ENCODE measurements at regions not wholly inside any gene's neighbourhood (a gene's known extent, or its start where the extent isn't known, plus 50 kb on each side); places are given as distances from the start of the nearest gene placed in this dataset.
"Not testable (repeated sequence)": the region's sequence is repeated elsewhere in the genome, so short reads cannot be mapped to it uniquely, and the experiment has no call there.

DNA sequence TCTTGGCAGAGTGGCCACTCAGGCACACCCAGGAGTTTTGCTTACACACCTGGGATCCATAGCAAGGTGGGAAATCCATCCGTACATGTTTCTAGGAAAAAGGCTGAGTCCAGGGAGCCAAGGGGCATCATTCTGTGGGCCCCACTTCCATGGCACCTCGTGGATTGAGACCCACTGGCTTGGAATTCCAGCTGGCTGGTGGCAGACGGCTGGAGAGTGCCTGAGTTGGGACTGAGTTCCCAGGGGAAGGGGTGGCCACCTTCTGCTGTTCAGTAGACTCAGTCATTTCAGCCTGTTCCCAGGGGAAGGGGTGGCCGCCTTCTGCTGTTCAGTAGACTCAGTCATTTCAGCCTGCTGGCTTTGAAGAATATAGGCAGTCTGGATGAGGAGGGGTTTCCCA is 366.0 kb upstream of the GRIA3 start:
- DNase-seq: no peak

DNA sequence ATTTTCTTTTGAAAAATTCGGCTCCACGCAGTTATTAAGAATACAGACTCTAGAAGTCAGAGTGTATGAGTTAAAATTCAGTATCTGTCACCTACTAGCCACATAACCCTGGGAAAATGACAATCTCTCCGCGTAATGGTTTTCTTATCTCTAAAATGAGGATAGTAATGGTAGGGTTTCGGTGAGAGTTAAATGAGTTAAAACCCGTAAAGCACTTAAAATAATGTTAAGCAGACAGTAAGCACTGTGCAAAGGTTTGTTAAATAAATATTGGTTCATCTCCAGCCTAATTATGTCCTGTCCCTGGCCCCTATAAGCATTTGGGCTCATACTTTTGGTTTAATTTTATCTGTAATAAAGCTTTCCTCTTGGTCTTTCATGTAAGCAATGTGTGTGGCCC is 350.8 kb upstream of the GRIA3 start:
- DNase-seq: no peak

DNA sequence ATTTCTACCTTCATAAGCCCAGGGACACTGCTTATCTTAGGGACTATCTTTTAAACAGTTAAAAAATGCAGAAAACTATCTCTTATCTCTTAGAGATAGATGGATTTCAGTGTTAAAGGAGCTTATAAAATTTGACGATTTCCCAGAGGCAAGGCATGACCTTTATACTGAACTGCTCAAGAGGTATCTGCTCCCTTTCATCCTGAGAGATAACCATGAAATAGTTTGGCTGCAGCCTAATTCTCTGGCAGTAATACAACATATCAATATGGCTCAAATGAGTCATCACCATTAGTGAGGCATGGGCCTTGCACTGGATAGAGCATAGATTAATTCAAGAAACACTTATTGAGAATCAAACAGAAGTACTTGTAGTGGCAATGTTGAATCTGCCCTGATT is 348.2 kb upstream of the GRIA3 start:
- DNase-seq: no peak

DNA sequence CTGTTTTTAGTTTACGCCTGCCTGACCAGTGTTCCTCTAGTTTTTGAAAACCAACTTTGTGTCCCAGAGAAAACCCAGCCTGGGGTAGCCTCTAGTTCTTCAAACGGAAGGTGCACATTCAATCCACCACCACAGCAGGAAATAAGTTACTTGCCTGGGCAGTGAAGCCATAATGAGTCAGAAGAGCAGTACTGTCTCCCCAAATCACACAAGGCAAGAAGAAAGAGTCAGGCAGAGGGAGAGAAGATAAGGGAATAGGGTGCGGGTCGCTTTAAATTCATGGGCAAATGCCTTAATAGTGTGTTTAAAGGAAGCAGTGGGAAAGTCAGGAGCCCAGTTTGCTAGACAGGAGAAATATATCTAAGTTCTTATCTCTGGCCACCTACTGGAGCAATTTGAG is 333.8 kb upstream of the GRIA3 start:
- no peak for DNase-seq

DNA sequence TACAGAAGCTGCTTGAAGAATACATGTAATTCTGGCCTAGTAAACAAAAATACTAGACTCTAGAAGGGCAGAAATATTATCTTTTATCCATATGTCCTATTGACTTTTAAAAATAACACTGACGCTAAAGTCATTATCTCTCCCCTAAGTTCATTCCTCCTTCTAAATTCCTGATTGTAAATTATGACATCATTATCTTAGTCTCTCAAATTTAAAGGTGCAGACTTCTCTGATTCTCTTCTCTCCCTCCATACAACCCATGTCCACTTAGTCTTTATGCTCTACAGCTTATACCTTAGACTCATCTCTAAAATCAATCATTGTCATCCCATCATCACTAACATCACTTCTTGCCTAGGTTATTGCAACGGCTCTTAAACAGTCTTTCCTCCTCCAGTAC is 327.9 kb upstream of the GRIA3 start:
- DNase-seq: no peak

DNA sequence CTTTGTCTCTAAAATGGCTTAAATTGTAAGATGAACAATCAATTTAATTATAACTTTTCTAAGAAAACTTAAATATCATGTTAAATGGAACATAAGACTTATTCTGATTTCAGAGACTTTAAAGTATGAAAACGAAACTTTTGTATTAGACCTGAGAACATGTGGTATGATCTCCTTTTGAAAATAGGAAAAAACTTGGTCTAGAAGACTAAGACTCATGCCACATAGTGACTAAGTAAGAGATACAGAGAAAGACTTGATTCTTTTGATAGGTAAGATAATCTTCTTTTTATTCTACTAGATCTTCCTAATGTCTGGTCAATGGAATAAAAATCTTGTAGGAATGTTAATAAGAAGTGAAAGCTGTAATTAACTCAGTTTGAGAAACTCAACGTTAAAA is 326.3 kb upstream of the GRIA3 start:
- DNase-seq: no peak

DNA sequence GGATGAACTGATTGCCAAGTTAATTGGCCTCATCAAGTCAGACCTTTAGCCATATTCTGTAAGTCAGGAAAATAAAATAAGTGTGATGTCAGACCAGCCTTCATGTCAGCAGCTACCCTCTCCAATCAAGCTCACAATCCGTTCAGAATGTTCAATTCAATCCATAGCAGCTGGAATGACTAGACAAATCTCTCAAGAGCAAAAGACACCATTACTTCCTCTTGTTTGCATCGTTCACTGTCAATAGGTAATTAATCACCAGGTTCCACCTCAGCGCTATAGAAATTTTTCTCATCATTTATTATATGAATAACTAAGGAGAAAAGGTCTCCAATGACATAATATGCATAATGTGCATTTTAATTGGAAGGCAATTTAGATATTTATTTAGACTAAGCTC is 321.0 kb upstream of the GRIA3 start:
- DNase-seq: no peak

DNA sequence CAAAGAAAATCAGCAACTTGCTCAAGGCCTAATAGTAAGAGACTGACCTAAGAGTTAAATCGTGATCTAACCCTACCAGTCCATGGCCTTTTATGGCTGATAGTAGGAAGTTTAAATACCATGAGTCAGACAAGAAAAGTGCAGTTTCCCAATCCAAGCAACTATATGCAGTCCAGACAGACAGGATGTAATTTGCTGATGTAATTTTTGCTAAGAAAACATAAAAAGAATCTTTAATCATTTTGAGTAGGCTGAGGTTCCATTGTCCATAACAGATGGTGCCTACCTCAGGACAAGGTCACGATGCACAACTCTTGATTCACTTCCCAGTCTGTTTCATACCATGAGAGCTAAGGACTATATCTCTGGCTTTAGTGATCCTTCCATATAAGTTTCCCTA is 317.5 kb upstream of the GRIA3 start:
- DNase-seq: no peak

DNA sequence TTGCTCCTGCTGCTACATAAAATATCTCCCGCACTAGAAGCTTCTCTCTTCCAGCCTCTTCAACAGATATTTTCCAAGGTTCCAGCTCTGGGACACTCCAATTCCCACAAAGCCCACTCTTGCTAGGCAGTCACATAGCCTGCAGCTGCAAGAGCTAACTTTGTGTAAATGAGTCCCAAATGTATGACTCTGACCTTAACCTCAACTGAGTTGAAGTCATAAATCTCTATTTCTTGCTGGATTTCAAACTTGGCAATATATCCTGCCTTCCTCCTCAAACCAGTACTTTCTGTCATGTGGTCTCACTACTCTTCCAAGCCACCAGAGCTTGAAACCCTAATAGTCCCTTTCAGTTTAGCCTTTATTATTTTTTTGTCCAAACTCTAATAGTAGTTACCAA is 315.4 kb upstream of the GRIA3 start:
- no peak for DNase-seq

DNA sequence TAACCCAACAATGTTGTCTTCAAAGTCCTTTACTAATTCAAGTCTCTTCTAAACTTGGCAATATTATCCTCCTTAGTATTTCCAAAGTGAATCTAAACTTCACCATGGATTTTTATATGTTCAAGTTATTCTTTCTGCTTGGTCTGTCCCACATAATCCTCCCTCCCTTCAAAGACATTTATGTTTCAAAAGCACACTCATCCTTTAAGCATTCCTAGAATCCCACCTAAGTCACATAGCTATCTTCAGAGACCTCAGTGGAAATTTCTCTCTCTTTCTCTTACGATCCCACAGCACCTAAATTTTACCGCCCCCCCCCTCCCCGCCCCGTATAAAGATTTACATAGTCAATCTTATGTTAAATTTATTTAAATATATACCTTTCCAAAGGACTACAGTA is 314.9 kb upstream of the GRIA3 start:
- DNase-seq: no peak

DNA sequence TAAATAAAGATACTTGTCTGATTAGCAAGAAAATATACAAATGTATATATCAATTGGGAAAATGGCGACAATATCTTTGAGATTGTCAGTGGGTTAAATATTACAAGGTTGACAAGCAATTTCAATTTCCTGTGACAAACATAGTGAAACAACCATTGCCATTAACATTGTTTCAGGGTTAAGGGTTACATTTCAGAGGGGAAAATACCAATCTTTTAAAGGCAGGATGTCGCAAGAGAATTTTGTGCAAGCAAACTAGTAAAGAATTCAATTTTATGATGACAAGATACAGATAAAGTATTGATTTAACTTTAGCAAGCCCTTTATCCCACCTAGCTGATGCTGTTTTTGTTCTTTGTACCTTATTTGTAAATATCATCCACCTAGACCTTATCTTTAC is 305.8 kb upstream of the GRIA3 start:
- DNase-seq: no peak

DNA sequence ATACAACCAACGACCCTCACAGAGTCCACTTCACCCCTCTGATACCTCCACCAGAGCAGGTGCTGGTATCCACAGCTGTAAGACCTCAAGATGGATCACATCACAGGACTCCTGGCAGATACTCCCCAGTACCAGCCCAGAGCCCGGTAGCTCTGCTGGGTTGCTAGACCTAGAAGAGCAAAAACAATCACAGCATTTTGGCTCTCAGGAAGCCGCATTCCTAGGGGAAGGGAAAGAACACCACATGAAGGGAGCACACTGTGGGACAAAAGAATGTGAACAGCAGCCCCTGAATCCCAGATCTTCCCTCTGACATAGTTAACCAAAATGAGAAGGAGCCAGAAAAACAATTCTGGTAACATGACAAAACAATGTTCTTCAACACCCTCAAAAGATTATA is 303.1 kb upstream of the GRIA3 start:
- no peak for DNase-seq

DNA sequence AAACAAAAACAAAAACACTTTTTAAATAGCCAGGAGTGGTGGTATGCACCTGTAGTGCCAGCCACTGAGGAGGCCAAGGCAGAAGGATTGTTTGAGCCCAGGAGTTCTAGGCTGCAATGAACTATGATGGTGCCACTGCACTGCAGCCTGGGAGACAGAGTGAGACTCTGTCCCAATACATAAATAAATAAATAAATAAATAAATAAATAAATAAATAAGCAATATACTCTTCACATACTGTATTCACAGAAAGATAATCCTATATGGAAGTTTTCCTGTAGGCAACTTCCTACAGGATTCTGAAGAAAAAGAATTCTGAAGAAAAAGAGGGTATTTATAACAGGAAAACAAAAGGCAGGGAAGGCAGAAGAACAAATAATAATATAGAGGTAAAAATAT is 293.3 kb upstream of the GRIA3 start:
- DNase-seq: no peak

DNA sequence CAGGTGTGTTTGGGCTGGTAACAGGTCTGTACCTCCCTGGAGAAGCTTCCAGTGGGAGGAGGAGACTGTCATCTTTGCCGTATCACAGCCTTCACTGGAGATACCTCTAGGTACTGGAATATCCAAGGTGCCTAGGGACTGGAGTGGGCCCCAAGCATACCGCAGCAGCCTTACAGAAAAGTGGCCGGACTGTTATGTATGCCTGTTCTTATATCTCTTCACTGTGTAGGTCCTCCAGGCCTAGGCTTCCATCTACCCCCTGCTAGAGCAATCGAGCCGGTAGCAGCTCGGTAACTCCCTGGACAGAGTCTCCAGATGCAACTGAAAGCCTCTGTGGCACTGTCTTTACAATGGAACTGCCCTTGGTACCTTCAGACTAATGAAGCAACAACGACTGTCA is 277.4 kb upstream of the GRIA3 start:
- no peak for DNase-seq

DNA sequence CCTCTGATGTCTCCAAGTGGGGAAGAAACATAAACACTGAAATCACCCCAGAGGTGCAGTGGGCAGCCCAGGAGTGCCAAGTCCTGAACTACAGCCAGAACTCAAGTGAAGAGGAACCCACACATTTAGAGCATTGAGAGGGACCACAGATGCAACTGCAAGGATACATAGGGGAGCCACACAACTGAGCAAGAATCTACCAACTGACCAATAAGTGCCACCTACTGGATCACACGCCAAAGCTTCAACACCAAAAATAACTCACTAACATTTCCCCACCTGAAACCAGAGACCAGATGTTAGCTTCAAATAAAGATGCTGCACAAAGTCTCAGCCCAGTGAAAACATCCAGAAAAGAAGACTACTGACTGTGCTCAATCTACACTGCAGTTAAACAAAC is 276.7 kb upstream of the GRIA3 start:
- no peak for DNase-seq

DNA sequence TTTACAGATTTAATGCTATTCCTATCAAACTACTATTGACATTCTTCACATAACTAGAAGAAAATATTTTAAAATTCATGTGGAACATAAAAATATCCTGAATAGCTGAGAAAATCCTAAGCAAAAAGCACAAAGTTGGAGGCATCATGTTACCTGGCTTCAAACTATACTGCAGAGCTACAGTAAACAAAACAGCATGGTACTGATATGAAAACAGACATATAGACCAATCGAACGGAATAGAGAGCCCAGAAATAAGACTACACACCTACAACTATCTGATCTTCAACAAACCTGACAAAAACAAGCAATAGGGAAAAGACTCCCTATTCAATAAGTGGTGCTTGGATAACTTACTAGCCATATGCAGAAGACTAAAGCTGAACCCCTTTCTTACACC is 273.4 kb upstream of the GRIA3 start:
- no peak for DNase-seq

DNA sequence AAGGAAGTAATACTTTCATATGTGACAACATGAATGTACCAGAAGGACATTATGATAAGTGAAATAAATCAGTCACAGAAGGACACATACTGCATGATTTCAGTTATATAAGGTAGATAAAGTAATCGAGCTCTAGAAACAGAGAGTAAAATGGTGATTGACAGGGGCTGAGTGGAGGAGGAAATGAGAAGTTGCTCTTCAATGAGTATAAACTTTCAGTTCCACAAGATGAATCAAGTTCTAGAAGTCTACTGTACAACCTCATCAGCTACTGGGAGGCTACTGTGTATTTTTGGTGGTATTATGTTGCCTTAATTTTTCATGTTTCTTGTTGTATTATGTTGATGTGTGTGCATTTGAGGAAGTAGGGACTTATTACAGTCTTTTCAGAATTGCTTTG is 270.9 kb upstream of the GRIA3 start:
- no peak for DNase-seq

DNA sequence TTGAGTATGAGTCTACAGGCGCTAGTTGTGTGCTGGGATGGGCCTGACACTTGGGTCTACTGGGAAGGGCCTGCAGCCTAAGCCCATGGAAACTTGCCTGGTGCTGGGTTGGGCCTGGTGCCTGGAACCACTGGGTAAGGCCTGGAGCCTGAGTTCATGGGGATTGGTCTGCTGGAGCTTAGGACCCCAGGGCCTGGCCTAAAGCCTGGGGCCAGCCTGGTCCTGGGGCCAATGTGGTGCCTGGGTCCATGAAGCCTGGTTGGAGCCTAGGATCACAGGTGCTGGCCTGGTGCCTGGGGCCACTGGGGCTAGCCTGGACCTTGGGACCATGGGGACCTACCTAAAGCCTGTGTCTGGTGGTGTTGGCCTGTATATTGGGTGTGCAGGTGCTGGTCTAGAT is 270.3 kb upstream of the GRIA3 start:
- no peak for DNase-seq

DNA sequence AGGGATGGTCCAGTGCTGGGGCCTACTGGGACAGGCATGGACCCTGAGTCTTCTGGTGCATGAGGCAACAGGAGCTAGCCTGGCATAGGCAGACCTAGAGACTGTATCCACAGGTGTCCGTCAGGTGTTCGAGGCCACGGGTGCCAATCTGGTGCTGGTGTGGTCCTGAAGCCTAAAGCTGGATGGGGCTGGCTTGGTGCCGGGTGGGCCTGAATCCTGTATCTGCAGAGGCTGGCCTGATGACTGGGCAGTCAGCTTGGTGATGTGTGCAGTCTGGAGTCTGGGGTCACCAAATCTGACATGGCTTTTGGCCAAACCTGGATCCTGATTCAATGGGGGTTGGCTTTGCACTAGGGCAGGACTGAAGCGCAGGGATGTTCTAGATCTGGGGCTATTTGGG is 269.8 kb upstream of the GRIA3 start:
- DNase-seq: no peak

DNA sequence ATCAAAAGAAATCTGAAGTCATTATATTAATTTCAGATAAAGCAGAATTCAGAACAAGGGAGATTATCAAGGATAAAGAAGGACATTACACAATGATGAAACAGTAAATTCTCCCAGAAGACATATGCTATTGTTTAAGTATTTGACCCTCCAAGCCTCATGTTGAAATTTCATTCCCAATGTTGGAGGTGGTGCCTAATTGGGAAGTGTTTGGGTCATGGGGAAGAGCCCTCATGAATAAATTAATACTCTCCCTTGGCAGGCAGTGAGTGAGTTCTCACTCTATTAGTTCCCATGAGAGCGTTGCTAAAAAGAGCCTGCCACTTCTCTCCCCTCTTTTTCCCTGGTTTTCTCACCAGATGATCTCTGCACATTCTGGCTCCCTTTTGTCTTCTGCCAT is 249.9 kb upstream of the GRIA3 start:
- no peak for DNase-seq

DNA sequence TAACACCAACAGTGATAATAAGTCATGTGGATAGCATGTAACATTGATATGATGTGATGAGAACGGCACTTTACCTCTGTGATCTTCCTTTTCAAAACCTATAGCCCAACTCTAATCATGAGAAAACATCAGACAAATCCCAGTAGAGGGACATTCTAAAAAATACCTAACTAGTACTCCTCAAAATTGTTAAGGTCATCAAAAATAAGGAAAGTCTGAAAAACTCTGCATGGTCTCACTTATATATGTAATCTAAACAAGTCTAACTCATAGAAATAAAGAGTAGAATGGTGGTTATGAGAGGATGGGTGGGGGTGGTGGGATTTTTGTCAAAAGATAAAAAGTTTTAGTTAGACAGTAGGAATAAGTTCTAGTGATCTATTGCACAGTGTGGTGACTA is 243.9 kb upstream of the GRIA3 start:
- no peak for DNase-seq

DNA sequence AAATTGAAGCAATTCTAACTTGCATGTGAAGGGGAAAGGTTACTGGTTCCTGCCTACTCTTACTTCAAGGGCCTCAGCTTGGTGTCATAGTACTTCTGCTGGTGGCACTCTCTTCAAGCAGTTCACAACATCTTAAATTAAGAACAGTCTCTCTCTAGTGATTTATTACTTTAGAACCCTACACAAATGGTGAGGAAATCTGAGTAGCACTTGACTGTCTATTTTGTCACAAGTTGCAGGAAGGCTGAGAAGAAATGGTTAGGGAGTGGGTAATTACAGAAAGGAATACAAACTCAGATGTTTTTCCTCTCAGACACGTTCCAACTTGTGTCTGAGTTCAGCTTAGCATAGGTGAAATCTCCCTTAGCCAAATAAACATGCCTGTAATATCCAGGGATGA is 242.3 kb upstream of the GRIA3 start:
- DNase-seq: no peak

DNA sequence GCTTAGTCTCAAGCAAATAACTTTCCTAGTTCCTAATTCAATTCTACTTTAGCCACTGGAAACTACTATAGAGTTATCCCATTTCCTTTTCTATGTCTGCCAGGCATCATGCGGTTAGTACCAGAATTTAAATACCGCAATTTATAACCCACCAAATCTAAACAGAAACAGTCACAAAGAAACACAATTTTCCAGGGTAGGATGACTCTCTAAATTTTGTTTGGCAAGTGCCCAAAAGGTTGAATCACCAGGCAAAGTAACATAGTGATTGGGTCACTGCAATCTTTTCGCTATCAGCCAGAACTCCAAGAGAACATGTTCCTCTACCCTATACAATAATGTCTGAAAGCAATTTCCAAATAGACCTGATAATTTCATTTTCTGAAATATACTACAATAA is 240.2 kb upstream of the GRIA3 start:
- DNase-seq: no peak

DNA sequence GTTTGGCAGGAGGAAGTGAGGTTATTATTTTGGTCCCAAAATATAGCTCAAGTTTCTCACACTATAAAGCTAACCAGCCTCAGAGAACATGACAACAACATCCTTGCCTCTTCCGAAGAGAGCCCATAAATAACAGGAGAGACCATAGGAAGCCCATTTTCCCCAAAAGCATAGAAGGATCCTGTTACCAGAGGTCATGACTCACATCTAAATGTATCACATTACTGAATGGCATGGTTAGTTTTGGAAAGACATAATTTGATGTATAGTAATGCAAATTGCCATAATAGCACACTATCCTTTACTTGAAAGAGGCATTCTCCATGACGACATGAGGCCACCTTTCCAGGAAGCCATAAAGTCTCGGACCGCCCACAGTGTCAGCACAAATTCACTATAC is 238.8 kb upstream of the GRIA3 start:
- DNase-seq: no peak

DNA sequence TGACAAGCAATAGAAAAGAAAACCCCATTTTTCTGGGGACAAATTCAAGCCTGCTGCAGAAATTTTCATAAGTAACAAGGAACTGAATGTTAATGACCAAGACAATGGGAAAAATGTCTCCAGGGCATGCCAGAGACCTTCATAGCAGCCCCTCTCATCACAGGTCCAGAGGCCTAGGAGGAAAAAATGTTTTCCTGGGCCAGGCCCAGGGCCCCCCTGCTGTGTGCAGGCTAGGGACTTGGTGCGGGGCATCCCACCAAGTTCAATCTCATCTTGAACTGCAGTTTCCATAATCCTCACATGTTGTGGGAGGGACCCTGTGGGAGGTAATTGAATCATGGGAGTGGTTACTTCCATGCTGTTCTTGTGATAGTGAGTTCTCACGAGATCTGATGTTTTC is 211.5 kb upstream of the GRIA3 start:
- DNase-seq: no peak

DNA sequence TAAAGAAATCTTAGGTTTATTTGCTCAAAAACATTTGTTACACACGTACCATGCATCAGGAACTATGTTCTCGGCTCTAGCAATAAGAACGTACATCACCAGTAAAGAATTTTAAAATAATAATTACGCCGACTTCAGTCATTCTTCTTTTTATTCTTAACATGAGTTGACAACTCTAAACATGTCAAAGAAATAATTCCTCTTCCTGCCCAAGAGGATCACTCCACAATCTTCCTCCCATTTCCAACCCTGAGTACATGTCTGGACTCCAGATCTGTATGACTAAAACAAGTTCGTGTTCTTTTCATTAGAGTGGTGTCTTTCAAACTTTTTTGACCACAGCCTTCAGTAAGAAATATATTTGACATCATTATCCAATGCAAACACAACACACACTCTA is 201.6 kb upstream of the GRIA3 start:
- no peak for DNase-seq

DNA sequence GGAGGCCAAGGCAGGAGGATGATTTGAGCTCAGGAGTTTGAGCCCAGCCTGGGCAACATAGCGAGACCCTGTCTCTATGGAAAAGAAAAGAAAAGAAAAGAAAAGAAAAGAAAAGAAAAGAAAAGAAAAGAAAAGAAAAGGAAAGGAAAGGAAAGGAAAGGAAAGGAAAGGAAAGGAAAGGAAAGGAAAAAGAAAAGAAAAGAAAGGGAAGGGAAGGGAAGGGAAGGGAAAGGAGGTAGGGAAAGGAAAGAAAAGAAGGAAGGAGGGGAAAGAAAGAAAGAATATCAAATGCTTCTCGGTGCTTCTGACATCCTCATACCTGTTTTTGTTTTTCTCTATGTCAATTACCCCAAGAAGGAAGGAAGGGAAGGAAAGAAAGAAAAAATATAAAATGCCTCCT is 181.2 kb upstream of the GRIA3 start:
- DNase-seq: not testable (repeated sequence)

Measured in activated naive CD4-positive, alpha-beta T cell treated with anti-CD3 and anti-CD28 coated beads, Interleukin-2, amount 50 U/mL, for 16 hours (primary cell).